ENCODE measurements at regions not wholly inside any gene's neighbourhood (a gene's known extent, or its start where the extent isn't known, plus 50 kb on each side); places are given as distances from the start of the nearest gene placed in this dataset.

- TF ChIP-seq POLR2AphosphoS5 (IDR thresholded peaks at IDR 0.05; ENCODE audit: low read depth) (no peak), CTCF (IDR thresholded peaks at IDR 0.05; ENCODE audit: insufficient read depth, low read length) (no peak), REST (IDR thresholded peaks at IDR 0.05; ENCODE audit: insufficient replicate concordance, low read depth) (no peak)
Measured at GRCh38 chr4:65971686-65972085, 301.4 kb upstream of the EPHA5 start.

Data from HL-60 (cell line).